HG03159 (cell line): ENCODE measurements at regions not wholly inside any gene's neighbourhood (a gene's known extent, or its start where the extent isn't known, plus 50 kb on each side); places are given as distances from the start of the nearest gene placed in this dataset.
"Not testable (repeated sequence)": the region's sequence is repeated elsewhere in the genome, so short reads cannot be mapped to it uniquely, and the experiment has no call there.

Experiments used
- ATAC-seq: cut with Tn5 transposase; IDR thresholded peaks from one replicate; pipeline ENCODE4 v1.9.1; 2021; ENCODE audit warnings: mild to moderate bottlenecking, moderate library complexity; ENCODE audit not compliant: unreplicated experiment

DNA sequence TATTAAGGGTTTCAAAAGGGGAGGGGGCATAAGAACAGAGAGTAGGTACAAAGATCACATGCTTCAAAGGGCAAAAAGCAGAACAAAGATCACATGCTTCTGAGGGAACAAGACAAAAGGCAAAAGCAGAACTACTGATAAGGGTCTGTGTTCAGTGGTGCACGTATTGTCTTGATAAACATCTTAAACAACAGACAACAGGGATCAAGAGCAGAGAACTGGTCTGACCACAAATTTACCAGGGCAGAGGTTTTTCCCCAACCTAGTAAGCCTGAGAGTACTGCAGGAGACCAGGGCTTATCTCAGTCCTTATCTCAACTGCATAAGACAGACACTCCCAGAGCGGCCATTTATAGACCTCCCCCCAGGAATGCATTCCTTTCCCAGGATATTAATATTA lies 900.2 kb upstream of the PRKX start:
- ATAC-seq: not testable (repeated sequence)

DNA sequence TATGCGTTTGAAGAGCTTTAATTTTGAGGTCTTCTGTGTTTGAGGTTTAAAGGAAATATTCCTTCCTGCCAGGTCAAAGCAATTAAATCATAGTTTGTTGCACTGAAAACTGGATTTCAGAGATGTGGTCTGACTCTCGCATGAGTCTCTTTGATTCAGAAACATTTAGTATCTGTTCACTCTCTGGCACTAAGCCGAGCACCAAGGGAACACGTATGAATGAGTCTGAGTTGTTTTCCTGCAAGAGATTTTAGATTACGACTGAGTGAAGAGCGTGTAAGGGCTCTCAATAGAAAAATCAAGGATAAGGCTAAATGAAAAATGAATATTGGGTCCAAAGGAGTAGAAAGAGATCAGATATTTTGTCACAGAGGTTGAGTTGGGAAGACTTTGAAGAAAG lies 875.4 kb upstream of the PRKX start:
- no peak for ATAC-seq

DNA sequence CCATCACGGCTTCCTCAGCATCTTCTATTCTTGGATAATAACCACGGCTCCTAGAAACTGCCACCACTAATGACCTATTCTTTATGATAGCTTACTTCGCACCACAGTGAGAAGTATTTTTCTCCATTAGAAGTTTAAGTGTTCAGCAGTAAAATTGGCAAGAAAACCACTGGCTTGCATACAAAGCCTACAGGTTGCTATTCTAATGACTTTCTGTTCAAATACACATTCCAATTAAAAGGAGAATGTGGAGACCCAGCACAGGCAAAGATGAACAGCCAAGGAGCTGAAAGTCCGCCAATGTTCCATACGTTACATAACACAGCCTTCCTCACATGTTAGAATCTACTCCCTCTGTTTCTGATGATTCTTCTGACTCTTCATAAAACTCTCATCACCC lies 875.0 kb upstream of the PRKX start:
- no peak for ATAC-seq

DNA sequence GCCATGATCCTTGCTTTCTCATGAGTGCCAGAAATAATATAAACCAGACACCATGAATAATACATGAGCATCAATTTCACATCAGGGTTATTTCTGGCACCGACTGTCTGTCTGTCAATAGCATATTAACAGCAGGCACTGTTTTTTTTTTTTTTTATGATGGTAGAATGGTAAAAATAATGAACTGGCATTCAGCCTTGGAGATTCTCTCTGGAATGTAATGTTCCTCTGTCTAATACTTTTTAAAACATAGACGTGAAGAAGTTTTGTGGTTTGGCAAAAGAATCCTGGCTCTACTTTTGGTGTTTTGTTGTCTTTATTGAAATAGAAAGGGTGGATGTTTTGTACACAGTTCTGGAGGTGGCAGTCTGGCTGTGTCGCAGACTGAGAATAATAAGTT lies 874.6 kb upstream of the PRKX start:
- no peak for ATAC-seq

DNA sequence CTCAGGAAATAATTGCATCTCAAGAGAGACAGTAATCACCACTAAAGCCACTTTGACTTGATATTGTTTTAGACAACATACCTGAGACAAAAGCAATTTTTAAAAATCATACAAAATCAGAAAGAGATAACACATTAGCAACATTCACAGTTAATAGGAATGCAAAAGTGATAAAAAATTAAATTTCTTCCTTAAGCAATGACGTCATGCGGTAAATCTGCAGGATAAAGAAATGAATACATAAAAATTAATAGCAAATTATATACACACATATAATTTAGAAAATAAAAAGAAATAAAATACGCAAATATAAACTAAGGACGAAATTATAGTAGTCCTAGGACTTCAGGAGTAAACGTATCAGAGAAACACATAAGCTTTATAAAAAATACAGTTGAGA lies 866.5 kb upstream of the PRKX start:
- ATAC-seq: no peak

DNA sequence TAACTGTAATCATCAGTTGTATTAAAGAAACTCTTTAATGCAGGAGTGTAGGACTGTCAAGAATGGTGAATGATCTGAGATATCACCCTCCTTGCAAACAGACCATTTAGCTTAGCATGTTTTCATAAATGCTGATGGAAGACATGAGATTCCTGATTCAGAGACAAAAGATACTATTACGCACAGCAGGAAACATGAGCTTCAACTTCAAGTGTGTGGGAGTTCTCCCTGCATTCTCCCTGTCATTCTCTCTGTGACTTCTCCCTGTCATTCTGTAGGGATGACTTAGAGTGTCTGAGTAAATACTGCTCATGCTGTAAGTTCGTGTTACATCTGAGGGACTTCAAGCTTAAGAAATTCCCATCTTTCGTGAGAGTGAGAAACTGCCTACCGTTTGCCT lies 866.0 kb upstream of the PRKX start:
- ATAC-seq: no peak

DNA sequence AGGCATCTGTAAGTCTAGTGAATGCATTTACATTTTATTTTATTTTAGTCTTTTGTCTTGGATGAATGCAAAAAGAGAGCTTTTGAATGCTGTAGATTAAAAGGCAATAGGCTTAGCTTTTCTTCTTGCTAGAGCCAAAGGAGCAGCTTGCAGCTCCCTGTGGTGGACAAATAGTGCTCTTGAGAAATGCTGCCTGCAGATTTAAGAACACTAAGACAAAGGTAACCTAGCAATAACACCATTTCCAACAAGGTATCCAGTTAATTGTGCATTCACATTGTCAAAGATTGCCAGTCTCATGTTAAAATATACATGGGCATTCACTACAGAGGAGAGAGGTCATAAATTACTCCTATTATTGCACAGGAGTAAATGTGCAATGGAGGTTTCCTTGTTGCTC lies 859.2 kb upstream of the PRKX start:
- no peak for ATAC-seq

DNA sequence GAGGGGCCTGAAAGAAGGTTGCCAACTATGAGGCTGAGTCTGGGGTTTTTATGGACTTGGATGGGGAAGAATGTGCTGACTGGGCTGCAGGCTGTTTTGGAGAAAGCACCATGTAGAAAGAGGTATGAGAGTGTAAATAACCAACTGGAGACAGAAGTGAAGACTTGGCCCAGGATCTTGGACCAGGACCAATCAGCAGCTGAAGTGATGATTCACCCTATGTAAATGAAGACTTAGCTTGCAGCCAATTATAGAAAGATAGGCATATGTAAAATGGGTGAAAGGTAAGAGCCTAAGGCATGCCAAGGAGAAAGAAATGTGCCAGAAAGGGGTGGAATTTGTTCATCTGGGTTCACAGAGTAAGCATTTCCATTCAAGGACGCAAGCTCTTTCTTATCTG lies 856.7 kb upstream of the PRKX start:
- ATAC-seq: no peak

DNA sequence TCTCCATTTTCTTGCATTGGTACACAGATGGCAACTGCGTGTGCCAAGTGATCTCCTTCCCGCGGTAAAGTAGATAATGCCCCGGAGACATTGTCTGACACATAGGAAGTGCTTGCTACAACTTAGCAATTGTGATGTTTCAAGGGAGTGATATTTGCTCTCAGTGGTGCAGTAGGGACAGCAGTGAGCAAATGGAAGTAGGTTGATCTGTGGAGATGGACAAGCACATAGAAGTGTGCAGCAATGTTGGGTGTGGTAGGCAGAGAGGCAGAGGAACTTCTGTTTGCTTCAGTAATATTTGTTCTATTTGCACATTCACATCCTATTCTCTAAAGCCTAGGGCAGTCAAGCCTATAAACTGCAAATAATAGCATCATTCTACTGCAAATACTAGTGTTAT lies 846.7 kb upstream of the PRKX start:
- ATAC-seq: no peak

DNA sequence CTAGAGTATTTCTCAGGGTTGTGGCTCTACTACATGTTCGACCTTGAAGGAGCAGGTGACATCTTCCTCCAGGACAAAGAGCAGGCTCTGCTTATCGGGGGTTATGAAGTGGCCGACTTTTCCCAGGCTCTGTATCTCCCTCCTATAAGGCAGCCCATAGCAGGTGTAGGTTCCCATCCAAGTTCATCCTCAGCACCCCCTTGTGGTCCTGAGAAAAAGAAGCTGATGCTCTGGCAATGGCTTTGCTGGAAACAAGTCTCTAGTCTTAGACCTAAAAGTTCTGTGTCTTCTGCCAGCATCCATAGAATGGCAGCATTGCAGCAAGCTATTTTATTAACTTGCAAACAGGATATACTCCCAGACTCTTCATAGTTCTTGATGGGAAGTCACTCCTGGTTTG lies 836.6 kb upstream of the PRKX start:
- ATAC-seq: no peak

DNA sequence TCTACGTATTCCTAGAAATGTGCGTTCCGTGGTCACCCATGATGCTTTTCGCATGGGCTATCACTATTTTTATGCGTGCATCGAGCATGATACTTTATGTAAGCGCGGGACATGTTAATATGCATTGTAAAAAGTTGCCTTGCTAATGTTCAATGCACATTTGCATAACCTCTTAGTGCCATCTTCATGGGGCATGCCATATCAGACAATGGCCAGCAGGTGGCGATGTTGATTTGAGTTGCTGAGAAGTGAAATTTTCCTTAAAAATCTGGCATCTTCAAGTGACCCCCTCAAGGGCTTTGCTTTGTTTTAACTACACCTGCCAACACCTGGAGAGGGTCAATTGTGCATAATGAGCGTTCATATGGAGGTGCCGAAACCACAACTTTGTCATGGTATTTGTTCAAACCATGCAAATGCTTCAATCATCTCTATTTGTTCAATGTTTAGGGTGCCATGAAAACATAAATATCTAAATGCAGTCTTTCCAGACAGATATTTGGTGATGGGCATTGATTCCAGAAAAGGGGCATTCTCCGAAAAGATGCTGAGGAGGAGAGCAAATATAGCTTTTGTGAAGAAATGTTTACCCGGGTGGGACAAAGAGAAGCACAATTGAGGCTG lies 833.9 kb upstream of the PRKX start:
- peak; percentile 88 for ATAC-seq

DNA sequence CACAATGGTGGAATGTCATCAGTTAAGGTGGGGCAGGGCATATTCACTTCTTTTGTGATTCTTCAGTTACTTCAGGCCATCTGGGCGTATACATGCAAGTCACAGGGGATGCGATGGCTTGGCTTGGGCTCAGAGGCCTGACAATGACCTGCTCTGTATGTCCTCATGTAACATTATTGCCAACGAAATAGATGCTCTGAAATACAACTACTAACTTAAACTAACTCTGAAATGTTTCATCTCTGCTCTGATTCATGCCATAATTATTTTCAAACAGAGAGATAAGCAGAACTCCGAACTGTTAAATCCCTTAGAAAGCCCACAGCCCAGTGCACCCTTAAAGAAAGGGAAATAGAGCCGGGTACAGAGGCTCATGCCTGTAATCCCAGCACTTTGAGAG lies 832.7 kb upstream of the PRKX start:
- not testable (repeated sequence) for ATAC-seq

DNA sequence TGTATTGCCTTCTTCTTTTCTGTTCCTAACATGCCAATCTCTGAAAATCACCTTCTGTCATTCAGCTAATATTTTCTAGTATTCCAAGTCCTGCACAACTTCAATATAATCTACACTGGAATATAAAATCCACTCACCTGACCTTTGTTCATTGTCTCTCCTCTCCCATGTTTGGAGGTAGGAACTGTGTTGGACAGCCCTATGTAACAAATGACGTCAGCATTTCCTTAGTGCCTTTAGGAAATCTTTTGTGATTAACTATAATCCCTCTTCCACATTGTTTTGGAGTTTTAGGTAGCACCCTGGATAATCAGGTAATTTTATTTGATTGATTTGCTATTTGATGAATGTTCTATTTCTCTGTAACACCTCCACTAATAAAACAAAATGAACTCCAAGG lies 814.8 kb upstream of the PRKX start:
- no peak for ATAC-seq

DNA sequence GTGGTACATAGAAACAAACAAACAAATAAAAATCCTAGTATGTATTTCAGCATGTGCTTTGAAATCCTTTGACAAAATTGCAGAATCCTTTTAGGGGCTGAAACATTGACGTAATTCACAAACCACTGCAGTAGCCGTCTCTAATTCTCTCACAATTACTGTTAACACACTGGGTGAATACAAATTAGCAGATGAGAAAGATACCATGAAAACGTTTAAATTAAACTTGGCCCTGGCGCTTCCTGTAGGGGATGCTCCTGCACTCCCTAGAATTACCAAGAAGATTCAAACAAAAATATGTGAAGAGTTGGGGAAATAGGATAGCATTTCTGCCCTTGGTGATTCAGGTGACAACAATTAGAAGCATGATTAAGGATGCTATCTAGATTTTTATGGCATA lies 772.5 kb upstream of the PRKX start:
- ATAC-seq: no peak

DNA sequence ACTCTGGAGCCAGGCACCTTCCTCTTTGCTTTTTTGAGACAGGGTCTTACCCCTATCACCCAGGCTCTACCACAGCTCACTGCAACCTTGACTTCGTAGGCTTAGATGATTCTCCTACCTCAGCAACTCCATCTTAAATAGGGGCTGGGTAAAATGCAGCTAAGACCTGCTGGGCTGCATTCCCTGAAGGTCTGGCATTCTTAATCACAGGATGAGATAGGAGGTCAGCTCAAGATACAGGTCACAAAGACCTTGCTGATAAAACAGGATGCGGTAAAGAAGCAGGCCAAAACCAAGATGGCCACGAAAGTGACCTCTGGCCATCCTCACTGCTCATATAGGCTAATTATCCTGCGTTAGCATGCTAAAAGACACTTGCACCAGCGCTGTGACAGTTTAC lies 770.8 kb upstream of the PRKX start:
- no peak for ATAC-seq

DNA sequence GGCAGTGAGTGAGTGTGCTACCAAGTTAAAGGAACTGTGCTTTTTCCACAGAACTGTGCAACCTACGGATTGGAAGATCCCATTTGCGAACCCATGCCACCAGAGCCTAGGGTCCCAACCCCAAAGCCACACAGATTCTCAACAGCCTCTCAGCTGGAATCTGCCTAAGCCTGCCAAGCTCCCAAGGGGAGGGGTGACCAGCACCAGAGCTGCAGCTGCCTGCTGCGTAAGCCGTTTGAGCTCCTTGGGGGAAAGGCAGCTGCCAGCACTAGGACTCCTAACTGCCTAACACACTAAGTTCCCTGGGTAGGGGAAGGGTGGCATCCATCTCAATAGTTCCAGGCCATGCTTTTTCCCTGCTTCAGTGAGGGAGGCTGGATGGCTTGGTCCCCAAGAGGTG lies 738.1 kb upstream of the PRKX start:
- ATAC-seq: no peak

DNA sequence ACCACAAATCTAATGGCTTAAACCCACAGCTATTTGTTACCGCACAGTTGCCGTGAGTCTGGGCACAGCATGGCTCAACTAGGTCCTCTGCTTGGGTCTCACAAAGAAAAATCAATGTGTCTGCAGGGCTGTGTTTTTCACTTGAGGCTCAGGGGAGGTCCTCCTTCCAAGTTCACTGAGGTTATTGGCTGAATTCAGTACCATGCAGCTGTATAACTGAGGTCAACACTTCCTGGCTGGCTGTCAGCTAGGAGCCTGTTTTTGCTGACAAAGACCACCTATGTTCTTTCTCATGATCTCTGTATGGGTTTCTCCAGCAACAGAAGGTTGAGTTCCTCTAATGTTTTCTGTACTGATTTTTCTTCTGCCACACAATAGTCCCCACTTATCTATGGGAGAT lies 736.7 kb upstream of the PRKX start:
- ATAC-seq: no peak

DNA sequence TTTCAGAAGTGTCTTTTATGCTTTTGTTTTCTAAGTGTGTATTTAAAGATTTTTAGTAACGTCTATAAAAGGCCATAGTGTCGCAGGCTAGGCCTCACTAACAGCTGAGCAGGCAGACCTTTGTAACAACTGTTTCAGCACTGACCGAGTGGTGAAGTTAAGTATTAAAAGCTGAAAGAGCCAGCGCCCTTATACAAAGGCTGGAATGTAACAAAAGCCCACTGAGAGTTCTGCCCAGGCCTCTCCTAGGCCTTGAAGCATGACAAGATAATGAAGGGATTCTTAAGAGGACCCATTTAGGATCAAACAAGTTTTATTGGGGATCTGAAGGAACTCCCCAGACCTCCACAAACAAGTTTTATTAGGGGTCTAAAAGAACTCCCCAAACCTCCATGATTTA lies 722.5 kb upstream of the PRKX start:
- no peak for ATAC-seq

DNA sequence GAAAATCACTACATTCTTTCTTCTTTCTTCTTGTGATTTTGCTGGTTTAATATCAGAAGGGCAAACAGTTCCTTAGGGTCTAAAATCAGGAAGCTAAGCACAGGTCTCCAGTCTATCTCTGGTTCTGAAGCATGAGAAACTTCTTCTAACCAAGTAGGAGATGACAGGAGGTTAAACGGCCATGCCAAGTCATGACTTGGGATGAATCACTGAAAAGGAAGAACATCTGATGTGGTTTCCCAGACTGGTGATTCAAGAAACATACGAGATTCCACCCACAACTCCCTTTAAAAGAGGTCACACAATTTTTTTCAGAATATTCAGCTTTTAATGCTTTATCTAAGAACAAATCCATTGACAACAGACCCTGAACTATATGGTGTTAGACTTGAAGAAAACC lies 684.0 kb upstream of the PRKX start:
- no peak for ATAC-seq

DNA sequence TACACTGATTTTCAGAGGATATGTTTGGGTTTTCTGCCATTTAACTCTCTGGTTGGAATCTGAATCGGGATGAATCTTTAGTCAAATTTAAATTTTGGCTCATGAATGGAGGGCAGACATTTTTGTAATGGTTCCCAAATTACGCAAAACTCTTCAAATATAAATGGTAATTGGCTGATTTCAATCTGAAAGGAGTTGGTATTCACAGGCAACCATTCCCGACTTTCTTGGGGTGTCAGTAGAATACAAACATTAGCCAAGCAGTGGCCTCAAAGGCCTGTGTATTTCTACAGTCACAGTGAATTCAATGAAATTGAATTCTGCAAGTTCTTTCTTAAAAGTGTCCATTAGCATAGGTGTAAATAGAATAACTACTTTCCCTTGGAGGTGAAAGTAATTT lies 668.8 kb upstream of the PRKX start:
- no peak for ATAC-seq

DNA sequence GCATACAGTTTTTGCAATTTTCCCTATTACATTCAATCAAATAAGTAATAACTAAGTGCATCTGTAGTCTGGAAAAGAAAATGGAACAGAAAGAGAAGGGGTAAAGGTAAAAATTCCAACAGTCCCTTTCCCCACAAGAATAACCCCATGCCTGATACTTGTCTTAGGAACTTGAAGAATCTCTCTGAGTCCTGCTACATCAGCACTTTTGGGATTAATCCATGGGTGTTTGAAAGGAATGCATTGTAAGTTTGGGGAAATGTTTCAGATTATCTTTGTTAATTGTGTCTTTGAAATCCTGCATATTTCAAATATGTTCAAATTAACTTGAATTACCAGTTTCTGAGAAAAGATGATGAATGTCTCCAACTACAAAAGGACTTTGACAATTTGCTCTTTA lies 667.3 kb upstream of the PRKX start:
- ATAC-seq: no peak

DNA sequence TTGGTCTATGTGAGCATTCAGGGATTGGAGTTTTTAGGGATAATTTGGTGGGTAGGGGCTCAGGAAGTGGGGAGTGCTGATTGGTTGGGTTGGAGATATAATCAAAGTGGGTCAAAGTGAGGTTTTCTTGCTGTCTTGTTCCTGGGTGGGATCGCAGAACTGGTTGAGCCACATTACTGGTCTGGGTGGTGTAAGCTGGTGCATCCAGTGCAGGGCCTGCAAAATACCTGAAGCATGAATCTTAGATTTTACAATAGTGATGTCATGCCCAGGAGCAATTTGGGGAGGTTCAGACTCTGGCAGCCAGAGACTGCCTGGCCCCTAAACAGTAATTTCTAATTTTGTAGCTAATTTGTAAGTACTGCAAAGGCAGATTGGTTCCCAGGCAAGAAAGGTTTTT lies 665.6 kb upstream of the PRKX start:
- no peak for ATAC-seq

DNA sequence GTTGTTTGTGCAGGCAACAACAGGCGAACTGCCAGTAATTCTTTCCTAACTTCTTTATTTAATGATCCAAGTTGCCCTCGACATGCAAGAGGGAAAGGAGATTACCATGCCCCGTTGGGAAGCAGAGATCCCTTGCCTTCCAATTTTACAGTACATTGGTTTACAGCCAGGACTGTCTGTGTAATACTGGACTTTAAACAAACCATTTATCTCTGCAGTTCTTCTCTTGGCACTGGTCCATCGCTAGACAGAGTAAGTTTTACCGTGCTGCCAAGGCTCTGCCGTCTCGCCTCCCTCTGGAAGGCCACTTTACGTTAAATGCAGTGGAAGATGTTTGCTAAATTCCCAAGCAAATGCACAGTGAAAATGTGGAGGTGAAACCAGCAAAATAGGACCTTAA lies 660.3 kb upstream of the PRKX start:
- ATAC-seq: no peak

DNA sequence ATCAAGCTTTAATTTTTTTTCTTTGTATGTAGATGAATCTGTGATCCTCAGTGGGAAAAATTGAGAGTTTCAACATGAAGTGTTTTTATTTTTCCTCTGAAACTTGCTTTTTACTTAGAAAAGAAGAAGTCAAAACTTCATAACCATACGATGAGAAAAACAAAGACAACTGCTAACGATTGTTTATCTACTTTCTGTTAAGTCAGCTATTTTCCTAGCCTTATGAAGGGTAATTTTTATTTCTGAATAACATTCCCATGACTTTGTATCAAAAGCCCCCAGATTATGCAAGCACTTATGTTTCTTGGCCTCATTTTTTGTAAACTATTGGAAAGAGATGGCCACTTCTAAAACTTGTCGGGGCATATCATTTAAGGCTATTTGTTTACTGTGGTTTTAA lies 645.1 kb upstream of the PRKX start:
- ATAC-seq: no peak
